ENCODE measurements at regions not wholly inside any gene's neighbourhood (a gene's known extent, or its start where the extent isn't known, plus 50 kb on each side); places are given as distances from the start of the nearest gene placed in this dataset.

DNA sequence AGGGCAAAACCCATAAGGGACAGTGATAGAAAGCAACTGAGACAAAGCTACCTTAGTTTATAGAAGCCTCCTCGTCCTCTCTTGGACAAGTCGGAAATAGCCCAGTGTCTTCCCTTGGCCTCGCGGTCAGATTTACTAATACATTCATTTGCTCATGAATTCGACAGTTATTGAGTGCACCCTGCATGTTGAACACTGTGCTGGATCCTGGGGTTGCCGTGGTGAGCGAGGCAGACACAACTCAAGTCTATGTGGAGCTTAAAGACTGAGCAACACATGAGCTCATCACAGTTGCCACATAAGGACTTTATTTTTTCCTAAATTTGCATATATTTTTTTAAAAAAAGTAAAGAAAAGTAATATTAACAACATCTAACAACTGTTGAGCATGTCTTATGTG is 411.1 kb upstream of the ITGA1 start:
- no peak overlapping the region for H3K27ac ChIP-seq
- no peaks in the 10 kb centered on the region for H3K9me3 ChIP-seq (ENCODE audit: control insufficient read depth, low read length)
- H3K4me2 ChIP-seq (ENCODE audit: low read length) = no peak overlapping the region
- H3K9ac ChIP-seq = no peak overlapping the region
- TF ChIP-seq, protein P1, sequence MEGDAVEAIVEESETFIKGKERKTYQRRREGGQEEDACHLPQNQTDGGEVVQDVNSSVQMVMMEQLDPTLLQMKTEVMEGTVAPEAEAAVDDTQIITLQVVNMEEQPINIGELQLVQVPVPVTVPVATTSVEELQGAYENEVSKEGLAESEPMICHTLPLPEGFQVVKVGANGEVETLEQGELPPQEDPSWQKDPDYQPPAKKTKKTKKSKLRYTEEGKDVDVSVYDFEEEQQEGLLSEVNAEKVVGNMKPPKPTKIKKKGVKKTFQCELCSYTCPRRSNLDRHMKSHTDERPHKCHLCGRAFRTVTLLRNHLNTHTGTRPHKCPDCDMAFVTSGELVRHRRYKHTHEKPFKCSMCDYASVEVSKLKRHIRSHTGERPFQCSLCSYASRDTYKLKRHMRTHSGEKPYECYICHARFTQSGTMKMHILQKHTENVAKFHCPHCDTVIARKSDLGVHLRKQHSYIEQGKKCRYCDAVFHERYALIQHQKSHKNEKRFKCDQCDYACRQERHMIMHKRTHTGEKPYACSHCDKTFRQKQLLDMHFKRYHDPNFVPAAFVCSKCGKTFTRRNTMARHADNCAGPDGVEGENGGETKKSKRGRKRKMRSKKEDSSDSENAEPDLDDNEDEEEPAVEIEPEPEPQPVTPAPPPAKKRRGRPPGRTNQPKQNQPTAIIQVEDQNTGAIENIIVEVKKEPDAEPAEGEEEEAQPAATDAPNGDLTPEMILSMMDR (IDR thresholded peaks at IDR 0.05) = no peak
- H3K36me3 ChIP-seq (ENCODE audit: control insufficient read depth, insufficient read depth, low read length) = no peaks in the 10 kb centered on the region
- H3K4me3 ChIP-seq (ENCODE audit: low read depth, low read length) = no peak overlapping the region
- H3K4me1 ChIP-seq = no peaks in the 10 kb centered on the region
- no peak overlapping the region for H2AFZ ChIP-seq
- H3K27me3 ChIP-seq (ENCODE audit: control insufficient read depth, insufficient read depth, low read length) = no peaks in the 10 kb centered on the region
- no peaks in the 10 kb centered on the region for H3K79me2 ChIP-seq

DNA sequence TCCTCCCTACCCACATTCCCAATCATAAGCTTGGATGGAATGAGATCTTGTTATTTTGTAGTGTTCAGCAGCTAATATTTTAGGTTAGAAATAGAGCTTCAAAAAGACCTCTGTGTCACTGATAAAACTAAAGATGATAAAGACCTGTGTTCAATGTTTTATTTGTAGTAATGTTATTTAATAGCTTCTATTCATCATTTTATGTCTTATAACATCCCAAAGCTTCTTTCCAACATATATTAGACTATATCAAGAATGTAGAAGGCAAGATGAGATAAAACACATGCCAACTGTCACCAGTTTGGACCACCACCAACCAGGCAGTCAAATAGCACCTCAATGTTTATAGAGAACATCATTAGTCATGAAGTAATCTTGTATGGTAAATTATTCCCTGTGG is 409.5 kb upstream of the ITGA1 start:
- H3K4me2 ChIP-seq (ENCODE audit: low read length) = no peak overlapping the region
- H3K36me3 ChIP-seq (ENCODE audit: control insufficient read depth, insufficient read depth, low read length) = no peaks in the 10 kb centered on the region
- no peak overlapping the region for H3K9ac ChIP-seq
- no peaks in the 10 kb centered on the region for H3K27me3 ChIP-seq (ENCODE audit: control insufficient read depth, insufficient read depth, low read length)
- no peaks in the 10 kb centered on the region for H3K4me1 ChIP-seq
- H3K4me3 ChIP-seq (ENCODE audit: low read depth, low read length) = no peak overlapping the region
- TF ChIP-seq, protein P1 (IDR thresholded peaks at IDR 0.05) = no peak
- no peak overlapping the region for H3K27ac ChIP-seq
- no peak overlapping the region for H2AFZ ChIP-seq
- H3K79me2 ChIP-seq = no peaks in the 10 kb centered on the region
- H3K9me3 ChIP-seq (ENCODE audit: control insufficient read depth, low read length) = no peaks in the 10 kb centered on the region

DNA sequence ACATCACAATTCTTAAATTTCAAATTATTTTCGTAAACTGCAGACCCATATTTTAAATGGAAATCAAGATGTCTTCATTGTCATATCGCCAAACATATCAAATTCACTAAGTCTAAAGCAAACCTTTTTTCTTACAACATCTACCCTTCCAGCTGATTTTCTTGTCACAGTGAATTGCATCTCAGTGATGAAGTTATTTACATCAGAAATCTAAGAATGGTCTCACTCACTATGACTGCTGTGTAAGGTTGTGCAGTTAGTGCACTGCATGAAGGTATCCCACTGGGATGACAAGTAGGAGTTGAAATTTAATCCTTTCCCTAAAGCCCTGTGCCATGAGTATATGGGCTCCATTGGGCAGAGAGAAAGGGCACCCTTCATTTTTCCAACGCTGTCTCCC is 399.4 kb upstream of the ITGA1 start:
- Histone ChIP-seq H2AFZ (no peak overlapping the region), H3K4me1 (no peaks in the 10 kb centered on the region), H3K79me2 (no peaks in the 10 kb centered on the region), H3K9ac (no peak overlapping the region), H3K4me3 (ENCODE audit: low read depth, low read length) (no peak overlapping the region), H3K4me2 (ENCODE audit: low read length) (no peak overlapping the region), H3K36me3 (ENCODE audit: control insufficient read depth, insufficient read depth, low read length) (no peaks in the 10 kb centered on the region), H3K27ac (no peak overlapping the region), H3K9me3 (ENCODE audit: control insufficient read depth, low read length) (no peaks in the 10 kb centered on the region), H3K27me3 (ENCODE audit: control insufficient read depth, insufficient read depth, low read length) (no peaks in the 10 kb centered on the region)
- TF ChIP-seq, protein P1 (IDR thresholded peaks at IDR 0.05) = no peak

DNA sequence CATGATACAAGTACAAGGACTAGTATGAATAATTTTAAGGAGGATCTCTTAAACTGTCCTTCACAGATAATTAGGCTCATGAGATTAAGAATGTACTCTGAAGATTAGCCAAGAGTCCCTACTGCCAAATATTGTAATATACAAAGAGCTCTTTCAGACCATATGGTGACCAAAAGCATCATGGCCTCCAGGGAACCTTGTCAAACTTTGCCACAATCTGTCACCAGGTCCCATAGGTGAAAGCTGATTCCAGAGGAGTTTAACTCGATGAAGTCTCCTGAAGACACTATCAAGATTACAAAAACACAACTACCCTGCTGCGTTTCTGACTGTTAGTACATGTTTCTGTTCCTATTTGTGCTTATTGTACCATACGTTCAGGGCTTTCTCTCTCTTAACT is 395.4 kb upstream of the ITGA1 start:
- no peak overlapping the region for H3K27ac ChIP-seq
- H3K4me3 ChIP-seq (ENCODE audit: low read depth, low read length) = no peak overlapping the region
- no peaks in the 10 kb centered on the region for H3K79me2 ChIP-seq
- H3K9ac ChIP-seq = no peak overlapping the region
- H3K4me1 ChIP-seq = no peaks in the 10 kb centered on the region
- TF ChIP-seq, protein P1 (IDR thresholded peaks at IDR 0.05) = no peak
- no peaks in the 10 kb centered on the region for H3K9me3 ChIP-seq (ENCODE audit: control insufficient read depth, low read length)
- H3K27me3 ChIP-seq (ENCODE audit: control insufficient read depth, insufficient read depth, low read length) = no peaks in the 10 kb centered on the region
- H2AFZ ChIP-seq = peak overlapping the region; percentile 4
- H3K4me2 ChIP-seq (ENCODE audit: low read length) = no peak overlapping the region
- H3K36me3 ChIP-seq (ENCODE audit: control insufficient read depth, insufficient read depth, low read length) = no peaks in the 10 kb centered on the region

DNA sequence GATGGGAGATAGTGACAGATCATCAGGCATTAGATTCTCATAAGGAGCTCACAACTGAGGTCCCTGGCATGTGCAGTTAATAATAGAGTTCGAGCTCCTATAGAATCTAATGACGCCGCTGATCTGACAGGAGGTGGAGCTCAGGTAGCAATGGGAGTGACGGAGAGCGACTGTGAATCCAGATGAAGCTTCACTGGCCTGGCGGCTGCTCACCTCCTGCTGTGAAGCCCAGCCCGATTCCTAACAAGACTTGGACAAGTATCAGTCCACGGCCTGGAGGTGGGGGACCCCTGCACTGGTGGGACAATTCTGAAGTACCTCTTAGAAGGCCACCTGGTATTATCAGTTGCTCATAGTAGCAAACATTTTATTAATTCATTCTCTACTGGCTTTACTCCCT is 377.9 kb upstream of the ITGA1 start:
- no peaks in the 10 kb centered on the region for H3K27me3 ChIP-seq (ENCODE audit: control insufficient read depth, insufficient read depth, low read length)
- TF ChIP-seq, protein P1 (IDR thresholded peaks at IDR 0.05) = no peak
- no peak overlapping the region for H2AFZ ChIP-seq
- H3K4me1 ChIP-seq = no peaks in the 10 kb centered on the region
- H3K4me3 ChIP-seq (ENCODE audit: low read depth, low read length) = no peak overlapping the region
- no peak overlapping the region for H3K9ac ChIP-seq
- H3K4me2 ChIP-seq (ENCODE audit: low read length) = no peak overlapping the region
- no peaks in the 10 kb centered on the region for H3K79me2 ChIP-seq
- no peaks in the 10 kb centered on the region for H3K9me3 ChIP-seq (ENCODE audit: control insufficient read depth, low read length)
- no peak overlapping the region for H3K27ac ChIP-seq
- no peaks in the 10 kb centered on the region for H3K36me3 ChIP-seq (ENCODE audit: control insufficient read depth, insufficient read depth, low read length)
